Astrocyte of the cerebellum (primary cell): ENCODE measurements at regions not wholly inside any gene's neighbourhood (a gene's known extent, or its start where the extent isn't known, plus 50 kb on each side); places are given as distances from the start of the nearest gene placed in this dataset.

Experiments used
- DNase-seq: peaks from one replicate; pipeline ENCODE4 v3.0.0-alpha.2; 2011; ENCODE audit warnings: low read depth
- H3K4me3 ChIP-seq: 2 replicates; pipeline ENCODE4 v1.5.1; 2011; ENCODE audit warnings: mild to moderate bottlenecking, low read depth, low read length, moderate library complexity
- in situ Hi-C: cut with HindIII; loops from 2 replicates; pipeline ENCODE4 v1.10.0; 2017; ENCODE audit warnings: low sequenced_read_pairs
- TF ChIP-seq, protein P1 (sequence below): IDR thresholded peaks from 2 replicates; pipeline ENCODE4 v1.5.1; 2012; ENCODE audit warnings: low read length, low read depth, moderate library complexity, mild to moderate bottlenecking; ENCODE audit errors: missing control alignments

GRCh38 chr7:35581605-35582210 lies 113.2 kb downstream of the HERPUD2 start:
- TF ChIP-seq, protein P1, sequence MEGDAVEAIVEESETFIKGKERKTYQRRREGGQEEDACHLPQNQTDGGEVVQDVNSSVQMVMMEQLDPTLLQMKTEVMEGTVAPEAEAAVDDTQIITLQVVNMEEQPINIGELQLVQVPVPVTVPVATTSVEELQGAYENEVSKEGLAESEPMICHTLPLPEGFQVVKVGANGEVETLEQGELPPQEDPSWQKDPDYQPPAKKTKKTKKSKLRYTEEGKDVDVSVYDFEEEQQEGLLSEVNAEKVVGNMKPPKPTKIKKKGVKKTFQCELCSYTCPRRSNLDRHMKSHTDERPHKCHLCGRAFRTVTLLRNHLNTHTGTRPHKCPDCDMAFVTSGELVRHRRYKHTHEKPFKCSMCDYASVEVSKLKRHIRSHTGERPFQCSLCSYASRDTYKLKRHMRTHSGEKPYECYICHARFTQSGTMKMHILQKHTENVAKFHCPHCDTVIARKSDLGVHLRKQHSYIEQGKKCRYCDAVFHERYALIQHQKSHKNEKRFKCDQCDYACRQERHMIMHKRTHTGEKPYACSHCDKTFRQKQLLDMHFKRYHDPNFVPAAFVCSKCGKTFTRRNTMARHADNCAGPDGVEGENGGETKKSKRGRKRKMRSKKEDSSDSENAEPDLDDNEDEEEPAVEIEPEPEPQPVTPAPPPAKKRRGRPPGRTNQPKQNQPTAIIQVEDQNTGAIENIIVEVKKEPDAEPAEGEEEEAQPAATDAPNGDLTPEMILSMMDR, result no peak
- in situ Hi-C loops, result no loop called here
- DNase-seq, result no peak
- H3K4me3 ChIP-seq, result no peak overlapping the region

DNA sequence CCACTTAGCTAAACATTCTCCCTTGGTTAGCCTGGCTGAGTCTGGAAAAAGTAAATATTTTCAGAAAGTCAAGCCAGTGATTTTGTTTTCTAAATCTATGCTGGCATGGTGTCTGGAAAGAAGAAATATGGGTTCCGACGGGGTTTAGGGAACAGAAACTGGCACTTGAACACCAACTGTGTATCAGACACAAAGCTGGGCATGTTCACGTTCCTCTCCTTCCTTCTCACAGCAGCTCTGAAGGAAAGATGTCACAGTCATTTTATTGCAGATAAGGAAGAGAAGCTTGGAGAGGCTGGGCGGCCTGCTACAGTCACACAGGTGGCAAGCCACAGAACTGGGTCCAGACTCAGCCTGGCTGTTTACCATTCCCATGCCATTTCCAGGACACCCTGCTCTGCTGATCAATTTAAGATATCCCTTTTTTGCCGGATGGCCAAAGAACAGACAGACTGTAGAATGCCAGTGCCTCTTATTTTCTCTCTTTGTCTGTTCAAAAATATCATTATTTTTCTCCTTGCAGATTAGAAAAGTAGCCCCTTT lies 118.8 kb downstream of the HERPUD2 start:
- in situ Hi-C loops, result no loop called here
- DNase-seq, result no peak
- TF ChIP-seq, protein P1, result no peak

DNA sequence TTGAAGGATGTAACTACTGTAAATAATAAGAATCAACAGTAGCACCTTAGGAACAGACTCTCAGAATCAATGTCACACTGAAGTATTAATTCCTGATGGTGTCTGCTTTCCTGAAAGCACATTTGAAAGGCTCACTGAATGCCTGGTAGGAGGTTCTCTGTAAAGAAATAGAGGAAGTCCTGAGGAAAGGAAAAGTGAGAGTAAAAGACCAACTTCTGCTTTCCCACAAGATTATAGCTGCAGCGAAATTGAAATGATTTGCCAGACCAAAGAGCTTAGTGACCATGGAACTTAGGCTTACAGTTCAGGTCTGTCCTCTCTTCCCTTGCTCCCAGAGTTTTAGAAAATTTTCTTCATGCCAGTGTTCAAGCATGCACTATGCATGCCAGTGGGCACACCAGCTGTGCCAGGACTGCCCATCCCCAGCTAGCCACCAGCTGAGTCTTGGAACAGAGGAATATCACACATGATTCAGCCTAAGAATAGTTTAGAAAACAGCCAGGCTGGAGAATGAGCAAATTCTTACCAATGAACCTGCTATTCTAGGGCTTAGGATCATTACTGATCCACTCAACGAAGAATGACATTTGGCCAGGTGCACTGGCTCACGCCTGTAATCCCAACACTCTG lies 123.2 kb downstream of the HERPUD2 start:
- in situ Hi-C loops, result no loop called here
- DNase-seq, result no peak
- TF ChIP-seq, protein P1, result no peak
- H3K4me3 ChIP-seq, result no peak overlapping the region

More for the DNA sequence above, 118.8 kb downstream of the HERPUD2 start:
- H3K4me3 ChIP-seq, result no peak overlapping the region

GRCh38 chr7:35570937-35571336 lies 124.0 kb downstream of the HERPUD2 start:
- DNase-seq, result no peak
- TF ChIP-seq, protein P1, result no peak
- in situ Hi-C loops, result no loop called here
- no peak overlapping the region for H3K4me3 ChIP-seq

- H3K4me3 ChIP-seq, result no peak overlapping the region
- TF ChIP-seq, protein P1, result no peak
- peak; percentile 9 for DNase-seq
- in situ Hi-C loops, result no loop called here
Observed at GRCh38 chr7:35565927-35566326, 129.0 kb downstream of the HERPUD2 start.

- TF ChIP-seq, protein P1, result no peak
- DNase-seq, result no peak
- in situ Hi-C loops, result no loop called here
- no peak overlapping the region for H3K4me3 ChIP-seq
Observed at GRCh38 chr7:35558841-35559240, 136.1 kb downstream of the HERPUD2 start.
